HG02678 (cell line): ENCODE measurements at regions not wholly inside any gene's neighbourhood (a gene's known extent, or its start where the extent isn't known, plus 50 kb on each side); places are given as distances from the start of the nearest gene placed in this dataset.
"Not testable (repeated sequence)": the region's sequence is repeated elsewhere in the genome, so short reads cannot be mapped to it uniquely, and the experiment has no call there.

Source experiments
- ATAC-seq: cut with Tn5 transposase; IDR thresholded peaks from one replicate; pipeline ENCODE4 v1.9.1; 2021; ENCODE audit warnings: mild to moderate bottlenecking, moderate library complexity; ENCODE audit not compliant: unreplicated experiment

GRCh38 chr2:40564184-40564583 is 112.3 kb upstream of the SLC8A1 start:
- no peak for ATAC-seq

DNA sequence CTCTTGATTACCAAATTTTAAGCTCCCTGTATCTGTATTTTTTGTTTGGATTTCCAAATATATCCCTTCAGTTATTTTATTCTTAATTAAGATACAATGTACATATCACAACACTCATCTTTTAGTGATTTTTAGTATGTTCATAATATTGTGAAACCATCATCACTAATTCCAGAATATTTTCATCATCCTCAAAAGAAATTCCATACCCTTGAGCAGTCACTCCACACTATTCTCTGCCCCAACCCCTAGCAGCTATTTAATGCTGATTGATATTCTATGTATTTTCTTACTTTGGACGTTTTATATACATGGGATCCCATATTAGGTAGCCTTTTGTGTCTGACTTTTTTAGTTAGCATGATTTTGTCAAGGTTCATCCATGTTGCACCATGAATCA is 127.4 kb upstream of the SLC8A1 start:
- no peak for ATAC-seq

DNA sequence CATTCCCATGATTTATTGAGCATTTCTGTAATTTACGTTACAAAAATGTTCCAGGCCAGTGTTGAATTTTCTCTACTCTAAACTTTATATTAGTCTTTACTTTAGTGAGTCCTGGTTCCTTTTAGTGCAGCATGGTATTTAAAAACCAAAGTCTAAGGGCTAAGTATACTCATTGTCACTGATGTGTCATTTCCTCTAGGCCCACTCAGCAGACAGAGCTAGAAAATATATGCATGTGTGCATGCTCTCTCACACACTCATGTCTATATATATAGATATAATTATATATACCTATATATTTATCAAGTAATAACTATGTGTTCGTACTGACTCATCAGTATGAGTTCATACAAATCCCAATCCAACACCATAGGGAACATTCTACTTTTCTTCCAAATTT is 132.5 kb upstream of the SLC8A1 start:
- ATAC-seq = no peak

DNA sequence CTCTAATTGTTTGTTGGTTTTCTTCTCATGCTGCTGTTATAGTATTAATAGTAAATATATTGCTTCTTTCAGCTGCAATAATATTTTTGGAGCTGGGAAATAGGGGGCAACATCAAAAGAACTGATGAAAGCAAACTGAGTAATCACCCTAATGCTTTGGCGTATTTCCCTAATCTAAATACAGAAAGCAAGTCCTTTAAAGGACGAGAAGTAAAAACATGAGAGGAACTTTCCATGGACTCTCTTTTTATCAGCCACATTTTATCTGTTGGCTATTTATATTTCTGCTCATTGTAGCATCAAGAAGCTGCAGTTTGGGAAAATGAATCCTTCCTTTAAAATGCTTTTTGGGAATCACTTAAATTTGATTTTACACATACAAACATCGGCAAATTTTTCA is 139.9 kb upstream of the SLC8A1 start:
- ATAC-seq = no peak

GRCh38 chr2:40592218-40592617 is 140.3 kb upstream of the SLC8A1 start:
- ATAC-seq = no peak

DNA sequence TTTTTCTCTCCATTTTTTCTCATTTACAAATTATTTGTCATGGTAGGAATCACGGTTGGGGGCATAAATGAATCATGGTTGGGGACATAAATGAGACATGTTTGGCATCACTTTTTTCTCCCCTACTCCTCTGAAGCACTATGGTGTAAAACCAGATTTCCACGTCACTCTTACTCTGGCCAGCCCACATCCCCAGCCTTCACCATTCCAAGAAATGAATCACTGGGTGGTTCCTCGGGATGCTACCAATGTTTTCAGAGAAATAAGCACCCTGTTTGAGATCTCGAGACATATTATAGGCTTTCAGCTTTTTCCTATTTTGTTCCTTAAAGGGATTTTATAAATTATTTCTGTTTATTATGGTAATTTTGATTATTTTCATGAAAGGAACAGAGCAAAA is 155.0 kb upstream of the SLC8A1 start:
- ATAC-seq = no peak

- ATAC-seq = no peak
Measured at GRCh38 chr2:40611196-40611595, 159.3 kb upstream of the SLC8A1 start.

GRCh38 chr2:40625849-40626248 is 174.0 kb upstream of the SLC8A1 start:
- no peak for ATAC-seq

- no peak for ATAC-seq
Measured at GRCh38 chr2:40628556-40628955, 176.7 kb upstream of the SLC8A1 start.

GRCh38 chr2:40629768-40630434 is 178.0 kb upstream of the SLC8A1 start:
- no peak for ATAC-seq

DNA sequence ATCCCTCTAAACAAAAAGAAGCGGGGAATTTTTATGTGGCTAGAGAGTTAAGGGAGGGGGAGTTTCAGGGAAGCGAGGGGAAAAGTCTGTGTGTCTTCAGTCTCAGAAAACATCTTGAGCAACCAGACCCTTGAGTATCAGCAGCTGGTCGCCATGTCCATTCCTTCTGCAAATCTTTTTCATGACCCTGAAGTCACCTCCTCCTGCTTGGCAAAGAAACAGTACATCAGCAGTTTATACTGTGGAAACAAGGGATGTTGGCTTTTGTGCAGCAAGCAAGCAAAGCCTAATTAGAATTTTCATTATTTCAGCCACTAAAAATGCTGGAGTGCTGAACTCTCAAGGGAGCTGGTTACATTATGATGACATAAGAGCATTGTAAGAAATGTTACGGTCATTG is 187.4 kb upstream of the SLC8A1 start:
- ATAC-seq = no peak

- no peak for ATAC-seq
Measured at GRCh38 chr2:40642237-40642636, 190.3 kb upstream of the SLC8A1 start.

- ATAC-seq = no peak
Measured at GRCh38 chr2:40642726-40643125, 190.8 kb upstream of the SLC8A1 start.

- ATAC-seq = no peak
Measured at GRCh38 chr2:40646642-40647041, 194.8 kb upstream of the SLC8A1 start.

GRCh38 chr2:40652155-40652554 is 200.3 kb upstream of the SLC8A1 start:
- ATAC-seq = no peak

GRCh38 chr2:40653829-40654228 is 201.9 kb upstream of the SLC8A1 start:
- no peak for ATAC-seq

GRCh38 chr2:40654346-40654745 is 202.5 kb upstream of the SLC8A1 start:
- ATAC-seq = no peak

- no peak for ATAC-seq
Measured at GRCh38 chr2:40658941-40659340, 207.1 kb upstream of the SLC8A1 start.

- ATAC-seq = no peak
Measured at GRCh38 chr2:40665493-40666232, 213.8 kb upstream of the SLC8A1 start.

DNA sequence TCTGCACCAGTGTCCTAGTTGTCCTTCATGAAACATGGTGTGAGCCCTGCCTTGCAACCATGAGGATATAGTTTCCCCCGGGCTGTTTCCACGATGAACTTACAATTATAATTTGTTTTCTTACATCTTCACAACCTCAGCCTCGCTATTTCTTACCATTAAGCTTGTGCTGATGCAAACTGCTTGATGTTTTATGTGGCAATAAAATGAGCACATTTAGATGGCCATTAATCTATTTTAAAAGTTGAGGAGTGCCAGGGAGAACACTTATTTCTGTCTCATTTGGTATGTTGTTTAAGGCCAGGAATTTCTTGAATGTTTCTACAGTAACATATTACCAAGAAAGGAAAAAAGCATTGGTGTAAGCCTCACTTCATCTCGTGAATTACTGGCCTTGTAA is 214.5 kb upstream of the SLC8A1 start:
- no peak for ATAC-seq

DNA sequence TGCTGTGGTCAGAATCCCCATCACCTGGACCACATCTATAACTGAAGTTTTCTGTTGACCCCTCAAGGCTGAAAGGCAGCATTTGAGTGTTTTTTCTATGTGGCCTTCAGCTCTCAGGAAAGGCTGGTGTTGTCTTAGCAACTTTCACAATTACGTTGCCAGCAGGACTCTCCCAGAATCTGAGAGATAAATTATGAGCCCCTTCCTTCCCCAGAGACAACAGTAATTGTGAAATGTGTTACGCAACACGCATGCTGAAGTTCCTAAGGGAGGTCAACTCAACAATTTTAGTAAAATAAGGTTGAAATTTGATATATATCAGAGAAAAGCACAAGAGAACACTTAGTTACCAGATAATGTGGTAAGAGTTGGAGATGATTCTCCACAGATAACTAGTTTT is 216.5 kb upstream of the SLC8A1 start:
- no peak for ATAC-seq

DNA sequence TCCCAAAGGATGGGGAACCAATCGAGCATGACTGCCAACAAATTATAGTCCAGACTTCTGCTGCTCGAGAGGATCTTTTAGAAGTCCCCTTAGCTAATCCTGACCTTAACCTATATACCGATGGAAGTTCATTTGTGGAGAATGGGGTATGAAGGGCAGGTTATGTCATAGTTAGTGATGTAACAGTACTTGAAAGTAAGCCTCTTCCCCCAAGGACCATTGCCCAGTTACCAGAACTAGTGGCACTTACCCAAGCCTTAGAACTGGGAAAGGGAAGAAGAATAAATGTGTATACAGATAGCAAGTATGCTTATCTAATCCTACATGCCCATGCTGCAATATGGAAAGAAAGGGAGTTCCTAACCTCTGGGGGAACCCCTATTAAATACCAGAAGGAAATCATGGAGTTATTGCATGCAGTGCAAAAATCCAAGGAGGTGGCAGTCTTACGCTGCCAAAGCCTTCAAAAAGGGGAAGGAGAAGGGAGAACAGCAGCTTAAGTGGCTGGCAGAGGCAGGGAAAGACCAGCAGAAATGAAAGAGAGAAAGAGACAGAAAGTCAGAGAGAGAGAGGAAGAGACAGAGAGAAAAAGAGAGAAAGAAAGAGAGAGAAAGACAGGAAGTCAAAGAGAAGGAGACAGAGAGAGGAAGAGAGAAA is 224.4 kb upstream of the SLC8A1 start:
- ATAC-seq = not testable (repeated sequence)
